ENCODE measurements at regions not wholly inside any gene's neighbourhood (a gene's known extent, or its start where the extent isn't known, plus 50 kb on each side); places are given as distances from the start of the nearest gene placed in this dataset.

DNA sequence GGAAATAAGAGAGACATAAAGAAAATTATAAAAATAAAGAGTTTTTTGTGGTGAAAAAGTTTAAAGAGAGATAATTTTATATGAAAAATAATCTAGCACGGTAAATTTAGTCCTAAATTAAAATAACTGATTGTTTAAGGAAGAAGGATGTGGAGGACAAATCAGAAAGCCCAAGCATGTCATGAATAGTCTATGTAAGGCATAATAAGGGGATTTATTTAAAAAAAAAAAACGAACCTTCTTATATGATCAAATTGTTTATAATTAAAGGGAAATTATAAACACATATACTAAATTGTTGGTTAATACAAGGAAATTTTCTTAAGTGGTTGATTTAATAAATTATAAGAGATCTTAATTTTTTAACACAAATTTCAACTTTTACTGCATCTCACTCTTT, 551.8 kb upstream of the TYRP1 start:
- CTCF ChIA-PET = no interaction called here
- H4K20me1 ChIP-seq (ENCODE audit: insufficient read depth) = no peaks in the 10 kb centered on the region
- no peaks in the 10 kb centered on the region for H3K36me3 ChIP-seq (ENCODE audit: low read depth)
- no peak overlapping the region for H3K27ac ChIP-seq
- no peaks in the 10 kb centered on the region for H3K9me3 ChIP-seq (ENCODE audit: insufficient read depth, low read depth)
- H3K27me3 ChIP-seq (ENCODE audit: insufficient read depth, low read depth) = no peaks in the 10 kb centered on the region
- BruUV-seq (replicated peaks) = no TSS peak
- H3F3A ChIP-seq (ENCODE audit: insufficient read depth, low read depth) = no peaks in the 10 kb centered on the region
- DNase-seq = no peak
- TF ChIP-seq EZH2 (IDR thresholded peaks at IDR 0.05; ENCODE audit: low read depth) = no peak
- TF ChIP-seq, protein P1, sequence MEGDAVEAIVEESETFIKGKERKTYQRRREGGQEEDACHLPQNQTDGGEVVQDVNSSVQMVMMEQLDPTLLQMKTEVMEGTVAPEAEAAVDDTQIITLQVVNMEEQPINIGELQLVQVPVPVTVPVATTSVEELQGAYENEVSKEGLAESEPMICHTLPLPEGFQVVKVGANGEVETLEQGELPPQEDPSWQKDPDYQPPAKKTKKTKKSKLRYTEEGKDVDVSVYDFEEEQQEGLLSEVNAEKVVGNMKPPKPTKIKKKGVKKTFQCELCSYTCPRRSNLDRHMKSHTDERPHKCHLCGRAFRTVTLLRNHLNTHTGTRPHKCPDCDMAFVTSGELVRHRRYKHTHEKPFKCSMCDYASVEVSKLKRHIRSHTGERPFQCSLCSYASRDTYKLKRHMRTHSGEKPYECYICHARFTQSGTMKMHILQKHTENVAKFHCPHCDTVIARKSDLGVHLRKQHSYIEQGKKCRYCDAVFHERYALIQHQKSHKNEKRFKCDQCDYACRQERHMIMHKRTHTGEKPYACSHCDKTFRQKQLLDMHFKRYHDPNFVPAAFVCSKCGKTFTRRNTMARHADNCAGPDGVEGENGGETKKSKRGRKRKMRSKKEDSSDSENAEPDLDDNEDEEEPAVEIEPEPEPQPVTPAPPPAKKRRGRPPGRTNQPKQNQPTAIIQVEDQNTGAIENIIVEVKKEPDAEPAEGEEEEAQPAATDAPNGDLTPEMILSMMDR (conservative IDR thresholded peaks at IDR 0.05) = no peak
- H3K4me2 ChIP-seq = no peak overlapping the region
- H2AFZ ChIP-seq = no peak overlapping the region
- H3K4me3 ChIP-seq = no peak overlapping the region
- no peaks in the 10 kb centered on the region for H3K9me2 ChIP-seq (ENCODE audit: insufficient read depth)
- no peaks in the 10 kb centered on the region for H3K79me2 ChIP-seq (ENCODE audit: low read depth)
- intact Hi-C loops (cut with micrococcal nuclease; ENCODE audit: unreplicated experiment) = no loop called here
- no peaks in the 10 kb centered on the region for H3K4me1 ChIP-seq (replicated peaks; ENCODE audit: insufficient read depth)
- POLR2A ChIA-PET (ENCODE audit: unreplicated experiment) = no interaction called here

DNA sequence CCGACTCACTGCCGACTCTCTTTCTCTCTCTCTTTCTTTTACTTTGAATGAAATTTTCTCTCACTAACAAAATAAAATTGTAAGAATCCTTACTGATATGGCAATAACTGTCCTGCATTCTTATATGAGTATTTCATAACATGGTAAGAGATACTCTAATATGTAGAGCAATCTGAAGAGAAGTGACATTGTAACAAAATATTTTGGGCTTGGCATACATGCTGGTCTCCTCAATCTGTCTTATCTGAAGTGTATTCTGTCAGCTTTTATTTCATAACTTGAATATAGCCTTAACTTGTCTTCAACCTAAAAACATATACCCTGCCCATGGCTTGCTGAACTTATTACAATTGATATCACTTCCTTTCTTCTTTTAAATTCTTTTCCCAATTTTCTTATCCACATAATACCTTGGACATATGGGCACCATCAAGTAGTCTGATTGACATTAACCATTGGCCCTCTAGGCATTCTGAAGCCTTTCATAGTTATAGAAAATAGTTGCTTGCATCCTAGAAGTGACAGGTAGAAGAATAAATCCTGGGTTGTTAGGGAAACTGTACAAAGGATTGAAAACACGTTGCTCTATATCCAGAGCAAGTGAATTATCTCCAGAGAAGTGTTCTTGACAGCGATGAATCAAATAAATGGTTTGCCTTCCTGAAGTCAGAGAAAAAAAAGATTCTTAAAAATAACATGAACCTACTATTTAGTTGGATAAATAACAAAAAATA, 537.6 kb upstream of the TYRP1 start:
- Histone ChIP-seq H3F3A (ENCODE audit: insufficient read depth, low read depth) (no peaks in the 10 kb centered on the region), H3K36me3 (ENCODE audit: low read depth) (no peaks in the 10 kb centered on the region), H3K79me2 (ENCODE audit: low read depth) (no peaks in the 10 kb centered on the region), H2AFZ (no peak overlapping the region), H3K27me3 (ENCODE audit: insufficient read depth, low read depth) (no peaks in the 10 kb centered on the region), H3K9me2 (ENCODE audit: insufficient read depth) (no peaks in the 10 kb centered on the region), H3K9me3 (ENCODE audit: insufficient read depth, low read depth) (no peaks in the 10 kb centered on the region), H3K4me3 (no peak overlapping the region), H3K4me1 (replicated peaks; ENCODE audit: insufficient read depth) (no peaks in the 10 kb centered on the region), H3K27ac (no peak overlapping the region), H3K4me2 (no peak overlapping the region), H4K20me1 (ENCODE audit: insufficient read depth) (no peaks in the 10 kb centered on the region)
- DNase-seq = no peak
- intact Hi-C loops (cut with micrococcal nuclease; ENCODE audit: unreplicated experiment) = no loop called here
- POLR2A ChIA-PET (ENCODE audit: unreplicated experiment) = no interaction called here
- TF ChIP-seq EZH2 (IDR thresholded peaks at IDR 0.05; ENCODE audit: low read depth) = no peak
- TF ChIP-seq, protein P1 (conservative IDR thresholded peaks at IDR 0.05) = no peak
- no TSS peak for BruUV-seq (replicated peaks)
- CTCF ChIA-PET = no interaction called here

DNA sequence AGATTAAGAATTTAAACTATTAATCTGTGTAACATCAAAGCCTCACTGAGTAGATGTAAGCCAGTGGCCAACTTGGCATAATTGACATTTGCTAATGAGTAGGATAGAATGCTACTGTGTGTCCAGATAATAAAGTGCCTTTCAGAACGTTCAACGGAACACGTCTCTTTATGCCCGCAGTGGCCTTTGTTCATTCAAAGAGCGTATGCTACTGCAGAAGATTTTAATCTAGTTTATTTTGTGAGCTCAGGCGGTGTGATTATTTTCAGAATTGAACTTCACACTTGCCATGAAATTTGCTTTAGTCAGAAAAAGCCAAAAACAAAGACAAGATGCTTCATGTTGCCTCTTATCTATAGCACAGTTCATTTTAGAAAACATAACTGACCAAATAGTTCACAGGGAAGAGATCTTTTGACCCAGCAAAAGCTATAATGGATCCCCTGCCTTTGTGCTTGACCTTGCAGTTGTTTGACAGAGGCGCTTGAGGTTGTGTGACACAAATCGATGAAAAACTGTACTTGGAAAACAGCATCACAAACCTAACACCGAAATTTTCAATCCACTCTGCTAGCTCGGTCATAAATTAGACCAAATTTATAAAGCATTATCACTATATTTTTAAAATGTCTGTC, 530.9 kb upstream of the TYRP1 start:
- POLR2A ChIA-PET (ENCODE audit: unreplicated experiment) = no interaction called here
- Histone ChIP-seq H3K9me3 (ENCODE audit: insufficient read depth, low read depth) (no peaks in the 10 kb centered on the region), H3K27me3 (ENCODE audit: insufficient read depth, low read depth) (no peaks in the 10 kb centered on the region), H2AFZ (no peak overlapping the region), H3K36me3 (ENCODE audit: low read depth) (no peaks in the 10 kb centered on the region), H3K27ac (no peak overlapping the region), H3K79me2 (ENCODE audit: low read depth) (no peaks in the 10 kb centered on the region), H4K20me1 (ENCODE audit: insufficient read depth) (no peaks in the 10 kb centered on the region), H3K4me2 (no peak overlapping the region), H3F3A (ENCODE audit: insufficient read depth, low read depth) (no peaks in the 10 kb centered on the region), H3K4me1 (replicated peaks; ENCODE audit: insufficient read depth) (no peaks in the 10 kb centered on the region), H3K4me3 (no peak overlapping the region), H3K9me2 (ENCODE audit: insufficient read depth) (no peaks in the 10 kb centered on the region)
- no TSS peak for BruUV-seq (replicated peaks)
- intact Hi-C loops (cut with micrococcal nuclease; ENCODE audit: unreplicated experiment) = no loop called here
- TF ChIP-seq, protein P1 (conservative IDR thresholded peaks at IDR 0.05) = no peak
- TF ChIP-seq EZH2 (IDR thresholded peaks at IDR 0.05; ENCODE audit: low read depth) = no peak
- CTCF ChIA-PET = no interaction called here
- no peak for DNase-seq

Data from PC-9 (cell line).